Hepatocyte (in vitro differentiated cells): ENCODE measurements at regions not wholly inside any gene's neighbourhood (a gene's known extent, or its start where the extent isn't known, plus 50 kb on each side); places are given as distances from the start of the nearest gene placed in this dataset.

Experiments used
- DNase-seq: peaks from one replicate; pipeline ENCODE4 v3.0.0-alpha.2; 2016; ENCODE audit warnings: low spot score
- H2AFZ ChIP-seq: fragments of 200-600 bp; sonication (generic); 2 replicates; pipeline ENCODE4 v1.6.0; 2016; ENCODE audit warnings: antibody characterized with exemption, mild to moderate bottlenecking
- H3K27ac ChIP-seq: fragments of 200-600 bp; sonication (generic); 2 replicates; pipeline ENCODE4 v1.5.1; 2016; ENCODE audit warnings: mild to moderate bottlenecking
- H3K27me3 ChIP-seq: fragments of 200-600 bp; sonication (generic); 2 replicates; pipeline ENCODE4 v1.6.1; 2016
- H3K36me3 ChIP-seq: fragments of 200-600 bp; sonication (generic); replicated peaks from 2 replicates; pipeline ENCODE4 v1.5.1; 2016; ENCODE audit warnings: low read depth; ENCODE audit not compliant: insufficient read depth
- H3K4me1 ChIP-seq: fragments of 200-600 bp; sonication (generic); 2 replicates; pipeline ENCODE4 v1.5.1; 2016; ENCODE audit warnings: mild to moderate bottlenecking, moderate library complexity; ENCODE audit not compliant: insufficient read depth
- H3K4me2 ChIP-seq: fragments of 200-600 bp; sonication (generic); 2 replicates; pipeline ENCODE4 v1.6.0; 2016
- H3K4me3 ChIP-seq: fragments of 200-600 bp; sonication (generic); 2 replicates; pipeline ENCODE4 v1.5.1; 2016; ENCODE audit warnings: mild to moderate bottlenecking
- H3K79me2 ChIP-seq: fragments of 200-600 bp; sonication (generic); 2 replicates; pipeline ENCODE4 v1.6.0; 2017; ENCODE audit warnings: mild to moderate bottlenecking
- H3K9me2 ChIP-seq: fragments of 200-600 bp; sonication (generic); replicated peaks from 2 replicates; pipeline ENCODE4 v1.6.0; 2017; ENCODE audit warnings: mild to moderate bottlenecking; ENCODE audit not compliant: insufficient read depth
- H3K9me3 ChIP-seq: fragments of 200-600 bp; sonication (generic); 2 replicates; pipeline ENCODE4 v1.5.1; 2016; ENCODE audit warnings: low read depth, mild to moderate bottlenecking
- H4K20me1 ChIP-seq: fragments of 200-600 bp; sonication (generic); 2 replicates; pipeline ENCODE4 v1.6.0; 2016; ENCODE audit warnings: mild to moderate bottlenecking; ENCODE audit not compliant: insufficient read depth, poor library complexity, severe bottlenecking
- CTCF ChIP-seq: fragments of 200-600 bp; sonication (generic); IDR thresholded peaks from 2 replicates; pipeline ENCODE4 v1.5.1; 2016; ENCODE audit warnings: antibody characterized with exemption, mild to moderate bottlenecking; ENCODE audit not compliant: poor library complexity
- EZH2 ChIP-seq: fragments of 200-600 bp; sonication (generic); IDR thresholded peaks from 2 replicates; pipeline ENCODE4 v1.6.1; 2016; ENCODE audit warnings: antibody characterized with exemption, mild to moderate bottlenecking, borderline replicate concordance
- EZH2phosphoT487 ChIP-seq: fragments of 200-600 bp; sonication (generic); IDR thresholded peaks from one replicate; pipeline ENCODE4 v1.6.1; 2018; ENCODE audit warnings: antibody characterized with exemption, mild to moderate bottlenecking, low read depth, moderate library complexity; ENCODE audit not compliant: unreplicated experiment, severe bottlenecking
- WGBS: methylation state at CpG from one replicate; pipeline ENCODE4 v1.1.6; 2016; ENCODE audit warnings: low lambda C conversion rate; ENCODE audit errors: missing lambda C conversion rate; 5-methylcytosine and 5-hydroxymethylcytosine counted together

GRCh38 chrX:68923147-68923546, 94.3 kb downstream of the EFNB1 start:
- Histone ChIP-seq H2AFZ (no peak overlapping the region), H3K27ac (no peak overlapping the region), H3K36me3 (no peaks in the 10 kb centered on the region), H4K20me1 (no peaks in the 10 kb centered on the region), H3K4me2 (no peak overlapping the region), H3K9me2 (no peaks in the 10 kb centered on the region), H3K4me1 (no peaks in the 10 kb centered on the region), H3K4me3 (no peak overlapping the region), H3K9me3 (no peaks in the 10 kb centered on the region), H3K79me2 (no peaks in the 10 kb centered on the region), H3K27me3 (no peaks in the 10 kb centered on the region)
- DNase-seq, result no peak
- TF ChIP-seq CTCF (no peak), EZH2phosphoT487 (no peak), EZH2 (no peak)
- WGBS, result 53% methylated on average over 2 of the region's 2 CpGs

GRCh38 chrX:68922013-68922412, 93.2 kb downstream of the EFNB1 start:
- DNase-seq, result no peak
- Histone ChIP-seq H3K9me2 (no peaks in the 10 kb centered on the region), H3K4me2 (no peak overlapping the region), H3K27ac (no peak overlapping the region), H3K27me3 (no peaks in the 10 kb centered on the region), H4K20me1 (no peaks in the 10 kb centered on the region), H3K4me1 (no peaks in the 10 kb centered on the region), H3K36me3 (no peaks in the 10 kb centered on the region), H3K4me3 (no peak overlapping the region), H3K79me2 (no peaks in the 10 kb centered on the region), H3K9me3 (no peaks in the 10 kb centered on the region), H2AFZ (no peak overlapping the region)
- TF ChIP-seq EZH2, result no peak
- no peak for TF ChIP-seq CTCF
- no peak for TF ChIP-seq EZH2phosphoT487
- 77% methylated on average over 6 of the region's 6 CpGs for WGBS

- DNase-seq, result no peak
- H3K9me2 ChIP-seq, result no peaks in the 10 kb centered on the region
- no peak overlapping the region for H2AFZ ChIP-seq
- no peak overlapping the region for H3K4me3 ChIP-seq
- H4K20me1 ChIP-seq, result no peaks in the 10 kb centered on the region
- no peaks in the 10 kb centered on the region for H3K36me3 ChIP-seq
- TF ChIP-seq EZH2phosphoT487 (no peak), EZH2 (no peak), CTCF (no peak)
- no peaks in the 10 kb centered on the region for H3K27me3 ChIP-seq
- no peaks in the 10 kb centered on the region for H3K4me1 ChIP-seq
- no peak overlapping the region for H3K27ac ChIP-seq
- no peaks in the 10 kb centered on the region for H3K9me3 ChIP-seq
- H3K4me2 ChIP-seq, result no peak overlapping the region
- WGBS, result 75% methylated on average over 7 of the region's 7 CpGs
- no peaks in the 10 kb centered on the region for H3K79me2 ChIP-seq
These were observed 91.7 kb downstream of the EFNB1 start for GRCh38 chrX:68920561-68920960.

- Histone ChIP-seq H3K27ac (no peak overlapping the region), H3K79me2 (no peaks in the 10 kb centered on the region), H3K9me2 (no peaks in the 10 kb centered on the region), H2AFZ (no peak overlapping the region), H3K4me2 (no peak overlapping the region), H3K9me3 (no peaks in the 10 kb centered on the region), H4K20me1 (no peaks in the 10 kb centered on the region), H3K36me3 (no peaks in the 10 kb centered on the region), H3K4me3 (no peak overlapping the region), H3K4me1 (no peaks in the 10 kb centered on the region), H3K27me3 (no peaks in the 10 kb centered on the region)
- no peak for DNase-seq
- TF ChIP-seq EZH2phosphoT487 (no peak), EZH2 (no peak), CTCF (no peak)
These were observed 90.9 kb downstream of the EFNB1 start for GRCh38 chrX:68919707-68920106.
